Activated CD4-positive, alpha-beta memory T cell treated with anti-CD3 and anti-CD28 coated beads, Interleukin-2, amount 10 ng/mL, durations not matched to agents 7 days and 5 days (primary cell): ENCODE measurements at regions not wholly inside any gene's neighbourhood (a gene's known extent, or its start where the extent isn't known, plus 50 kb on each side); places are given as distances from the start of the nearest gene placed in this dataset.

Experiments used
- CTCF ChIA-PET: fragments of 350-600 bp; sonication (Branson Sonifier 250); formaldehyde crosslinking; loops from one replicate; lab custom pipeline; 2021; ENCODE audit warnings: antibody characterized with exemption, inconsistent platforms; lab: Charles Lee
- POLR2A ChIA-PET: fragments of 350-600 bp; sonication (Branson Sonifier 250); formaldehyde crosslinking; loops from one replicate; lab custom pipeline; 2021; ENCODE audit warnings: antibody characterized with exemption; lab: Charles Lee
- DNase-seq: peaks from one replicate; pipeline ENCODE4 v3.0.0-alpha.2; 2020
- H3K27ac Mint-ChIP-seq: one replicate; pipeline ENCODE4 v1.8.0; 2021; ENCODE audit warnings: mild to moderate bottlenecking, mixed read lengths
- H3K27me3 Mint-ChIP-seq: one replicate; pipeline ENCODE4 v1.8.0; 2021; ENCODE audit warnings: mixed read lengths
- H3K36me3 Mint-ChIP-seq: one replicate; pipeline ENCODE4 v1.8.0; 2021; ENCODE audit warnings: low read depth, mixed read lengths
- H3K4me1 Mint-ChIP-seq: one replicate; pipeline ENCODE4 v1.8.0; 2021; ENCODE audit warnings: mixed read lengths
- H3K4me3 Mint-ChIP-seq: one replicate; pipeline ENCODE4 v1.8.0; 2021; ENCODE audit warnings: mild to moderate bottlenecking, mixed read lengths
- H3K9me3 Mint-ChIP-seq: one replicate; pipeline ENCODE4 v1.8.0; 2021; ENCODE audit warnings: mixed read lengths

GRCh38 chr21:35149698-35150097 lies 100.6 kb upstream of the RUNX1 start:
- peaks cover 7% of the 10 kb centered on the region for H3K27me3 Mint-ChIP-seq
- POLR2A ChIA-PET, result no interaction called here
- peaks cover 5% of the 10 kb centered on the region for H3K4me1 Mint-ChIP-seq
- no peak overlapping the region for H3K27ac Mint-ChIP-seq
- no peak for DNase-seq
- peaks cover 2% of the 10 kb centered on the region for H3K36me3 Mint-ChIP-seq
- no peak overlapping the region for H3K4me3 Mint-ChIP-seq
- CTCF ChIA-PET, result no interaction called here
- peaks cover 7% of the 10 kb centered on the region for H3K9me3 Mint-ChIP-seq

- no peak overlapping the region for H3K4me3 Mint-ChIP-seq
- no peak for DNase-seq
- H3K9me3 Mint-ChIP-seq, result peaks cover 7% of the 10 kb centered on the region
- peaks cover 2% of the 10 kb centered on the region for H3K36me3 Mint-ChIP-seq
- peaks cover 7% of the 10 kb centered on the region for H3K27me3 Mint-ChIP-seq
- no peak overlapping the region for H3K27ac Mint-ChIP-seq
- ChIA-PET POLR2A (no interaction called here), CTCF (no interaction called here)
- peaks cover 5% of the 10 kb centered on the region for H3K4me1 Mint-ChIP-seq
Observed at GRCh38 chr21:35147439-35147838, 98.3 kb upstream of the RUNX1 start.

GRCh38 chr21:35145626-35146233 lies 96.6 kb upstream of the RUNX1 start:
- no peak for DNase-seq
- peaks cover 5% of the 10 kb centered on the region for H3K4me1 Mint-ChIP-seq
- H3K4me3 Mint-ChIP-seq, result no peak overlapping the region
- no peaks in the 10 kb centered on the region for H3K36me3 Mint-ChIP-seq
- peaks cover 6% of the 10 kb centered on the region for H3K27me3 Mint-ChIP-seq
- CTCF ChIA-PET, result no interaction called here
- POLR2A ChIA-PET, result no interaction called here
- H3K27ac Mint-ChIP-seq, result no peak overlapping the region
- H3K9me3 Mint-ChIP-seq, result peaks cover 8% of the 10 kb centered on the region

GRCh38 chr21:35144978-35145377 lies 95.9 kb upstream of the RUNX1 start:
- DNase-seq, result no peak
- H3K9me3 Mint-ChIP-seq, result peaks cover 5% of the 10 kb centered on the region
- H3K4me1 Mint-ChIP-seq, result peaks cover 2% of the 10 kb centered on the region
- ChIA-PET POLR2A (no interaction called here), CTCF (no interaction called here)
- no peaks in the 10 kb centered on the region for H3K36me3 Mint-ChIP-seq
- peaks cover 6% of the 10 kb centered on the region for H3K27me3 Mint-ChIP-seq
- no peak overlapping the region for H3K27ac Mint-ChIP-seq
- no peak overlapping the region for H3K4me3 Mint-ChIP-seq

GRCh38 chr21:35142036-35142815 lies 93.1 kb upstream of the RUNX1 start:
- Mint-ChIP-seq H3K9me3 (peaks cover 3% of the 10 kb centered on the region), H3K4me1 (peaks cover 12% of the 10 kb centered on the region), H3K4me3 (no peak overlapping the region), H3K27ac (no peak overlapping the region), H3K36me3 (no peaks in the 10 kb centered on the region), H3K27me3 (peaks cover 3% of the 10 kb centered on the region)
- no peak for DNase-seq
- ChIA-PET POLR2A (no interaction called here), CTCF (no interaction called here)

GRCh38 chr21:35139382-35139715 lies 90.2 kb upstream of the RUNX1 start:
- no peak overlapping the region for H3K27ac Mint-ChIP-seq
- ChIA-PET CTCF (interaction anchor here (0.7 kb wide), 2 partner anchors 60 to 91 kb away, joined by 3 read pairs; no protein-coding TSS in a partner anchor), POLR2A (no interaction called here)
- H3K9me3 Mint-ChIP-seq, result peaks cover 3% of the 10 kb centered on the region
- H3K4me3 Mint-ChIP-seq, result no peak overlapping the region
- H3K27me3 Mint-ChIP-seq, result peaks cover 1% of the 10 kb centered on the region
- no peaks in the 10 kb centered on the region for H3K36me3 Mint-ChIP-seq
- peaks cover 12% of the 10 kb centered on the region for H3K4me1 Mint-ChIP-seq
- DNase-seq, result no peak

GRCh38 chr21:35138665-35139381 lies 89.7 kb upstream of the RUNX1 start:
- H3K4me1 Mint-ChIP-seq, result peaks cover 12% of the 10 kb centered on the region
- H3K36me3 Mint-ChIP-seq, result no peaks in the 10 kb centered on the region
- ChIA-PET POLR2A (no interaction called here), CTCF (no interaction called here)
- peaks cover 1% of the 10 kb centered on the region for H3K27me3 Mint-ChIP-seq
- H3K9me3 Mint-ChIP-seq, result peaks cover 3% of the 10 kb centered on the region
- peak; percentile 23 for DNase-seq
- no peak overlapping the region for H3K4me3 Mint-ChIP-seq
- H3K27ac Mint-ChIP-seq, result no peak overlapping the region

GRCh38 chr21:35136586-35137219 lies 87.6 kb upstream of the RUNX1 start:
- Mint-ChIP-seq H3K4me1 (peaks cover 12% of the 10 kb centered on the region), H3K4me3 (no peak overlapping the region), H3K36me3 (no peaks in the 10 kb centered on the region), H3K9me3 (peaks cover 5% of the 10 kb centered on the region), H3K27ac (no peak overlapping the region), H3K27me3 (peaks cover 1% of the 10 kb centered on the region)
- CTCF ChIA-PET, result no interaction called here
- POLR2A ChIA-PET, result no interaction called here
- no peak for DNase-seq

- H3K4me1 Mint-ChIP-seq, result peaks cover 12% of the 10 kb centered on the region
- peaks cover 1% of the 10 kb centered on the region for H3K27me3 Mint-ChIP-seq
- DNase-seq, result no peak
- H3K4me3 Mint-ChIP-seq, result no peak overlapping the region
- ChIA-PET POLR2A (no interaction called here), CTCF (no interaction called here)
- H3K27ac Mint-ChIP-seq, result no peak overlapping the region
- H3K36me3 Mint-ChIP-seq, result no peaks in the 10 kb centered on the region
- H3K9me3 Mint-ChIP-seq, result peaks cover 3% of the 10 kb centered on the region
Observed at GRCh38 chr21:35136106-35136505, 87.0 kb upstream of the RUNX1 start.

GRCh38 chr21:35135481-35135880 lies 86.4 kb upstream of the RUNX1 start:
- Mint-ChIP-seq H3K9me3 (peaks cover 4% of the 10 kb centered on the region), H3K36me3 (peaks cover 4% of the 10 kb centered on the region), H3K27ac (no peak overlapping the region), H3K4me3 (no peak overlapping the region), H3K4me1 (peaks cover 12% of the 10 kb centered on the region), H3K27me3 (peaks cover 1% of the 10 kb centered on the region)
- no peak for DNase-seq
- CTCF ChIA-PET, result no interaction called here
- POLR2A ChIA-PET, result no interaction called here

GRCh38 chr21:35134309-35134708 lies 85.2 kb upstream of the RUNX1 start:
- Mint-ChIP-seq H3K27me3 (peaks cover 1% of the 10 kb centered on the region), H3K36me3 (peaks cover 8% of the 10 kb centered on the region), H3K4me3 (no peak overlapping the region), H3K9me3 (peaks cover 8% of the 10 kb centered on the region), H3K27ac (no peak overlapping the region), H3K4me1 (peaks cover 10% of the 10 kb centered on the region)
- ChIA-PET CTCF (interaction anchor here (0.6 kb wide), 1 partner anchor 43 kb away, joined by 3 read pairs; no protein-coding TSS in a partner anchor), POLR2A (no interaction called here)
- no peak for DNase-seq

- H3K36me3 Mint-ChIP-seq, result peaks cover 8% of the 10 kb centered on the region
- no peak for DNase-seq
- H3K4me3 Mint-ChIP-seq, result no peak overlapping the region
- peaks cover 16% of the 10 kb centered on the region for H3K9me3 Mint-ChIP-seq
- H3K27ac Mint-ChIP-seq, result no peak overlapping the region
- CTCF ChIA-PET, result no interaction called here
- peaks cover 6% of the 10 kb centered on the region for H3K27me3 Mint-ChIP-seq
- POLR2A ChIA-PET, result no interaction called here
- no peaks in the 10 kb centered on the region for H3K4me1 Mint-ChIP-seq
Observed at GRCh38 chr21:35128536-35128935, 79.4 kb upstream of the RUNX1 start.

GRCh38 chr21:35127851-35128250 lies 78.7 kb upstream of the RUNX1 start:
- POLR2A ChIA-PET, result no interaction called here
- Mint-ChIP-seq H3K27ac (no peak overlapping the region), H3K9me3 (peaks cover 17% of the 10 kb centered on the region), H3K4me3 (no peak overlapping the region), H3K36me3 (peaks cover 8% of the 10 kb centered on the region), H3K27me3 (peaks cover 10% of the 10 kb centered on the region), H3K4me1 (no peaks in the 10 kb centered on the region)
- CTCF ChIA-PET, result no interaction called here
- no peak for DNase-seq
